K562 (cell line): ENCODE measurements at regions not wholly inside any gene's neighbourhood (a gene's known extent, or its start where the extent isn't known, plus 50 kb on each side); places are given as distances from the start of the nearest gene placed in this dataset.
A peak's percentile ranks its signal among the peaks of the same experiment; 100 is the strongest.

Source experiments
- ATAC-seq: fragments of 200-7000 bp; cut with Tn5 transposase; 3 replicates; pipeline ENCODE4 v1.9.1; 2020; ENCODE audit warnings: moderate library complexity
- BruUV-seq: library from RNA; stranded (reverse); fragments of 400-500 nt; replicated peaks from 2 replicates; lab custom pipeline; 2021; lab: Mats Ljungman, UMichigan
- CTCF ChIA-PET: fragments of 300-600 bp; formaldehyde crosslinking; extraction: SDS; loops from one replicate; lab custom pipeline; 2021; ENCODE audit warnings: low intra/inter-chr PET ratio; lab: Yijun Ruan, JAX
- POLR2A ChIA-PET: fragments of 300-600, 350-650 bp; sonication (Branson Sonifier 250); formaldehyde crosslinking; extraction: SDS; loops from one replicate; lab custom pipeline; 2021; ENCODE audit warnings: antibody characterized with exemption, inconsistent platforms; lab: Yijun Ruan, JAX
- DNase-seq, 4 experiments: peaks; one replicate each; pipeline versions ENCODE4 v3.0.0 to v3.0.0-alpha.2; 2011 to 2018; ENCODE audit warnings: low spot score in 3 of 4, mixed read lengths in 3 of 4; ENCODE audit errors: extremely low read depth in 1 of 4
- FAIRE-seq: peaks from 2 replicates; lab custom pipeline; 2011; peaks lifted over from hg19 to GRCh38; lab: Jason Lieb, UNC
- H2AFZ ChIP-seq: 2 replicates; pipeline ENCODE4 v1.6.0; 2011; ENCODE audit warnings: low read depth, low read length, control low read depth, inconsistent platforms
- H3K27ac ChIP-seq: fragments of 200-600 bp; 3 replicates; pipeline ENCODE4 v1.8.0; 2011; ENCODE audit warnings: low read depth, mild to moderate bottlenecking, control low read depth, inconsistent platforms, low read length, moderate library complexity, mixed read lengths; ENCODE audit errors: extremely low read depth
- H3K27me3 ChIP-seq, 2 experiments: fragments of 300-600 bp in 1 of 2; 2 replicates in 1 of 2; 3 replicates in 1 of 2; pipeline versions ENCODE4 v1.6.0 to v1.8.0; 2011; ENCODE audit warnings: inconsistent platforms in 2 of 2, low read length in 2 of 2, mild to moderate bottlenecking in 1 of 2, mixed read lengths in 1 of 2, moderate library complexity in 1 of 2; ENCODE audit not compliant: control insufficient read depth in 2 of 2, insufficient read depth in 2 of 2
- H3K36me3 ChIP-seq: fragments of 300-600 bp; 3 replicates; pipeline ENCODE4 v1.8.0; 2011; ENCODE audit warnings: mild to moderate bottlenecking, low read length, inconsistent platforms; ENCODE audit not compliant: control insufficient read depth, insufficient read depth
- H3K4me1 ChIP-seq, 2 experiments: fragments of 200-600 bp in 1 of 2; replicated peaks in 1 of 2; 2 replicates in 1 of 2; 3 replicates in 1 of 2; pipeline versions ENCODE4 v1.5.1 to v1.8.0; 2011; ENCODE audit warnings: inconsistent platforms in 2 of 2, low read length in 2 of 2, mild to moderate bottlenecking in 1 of 2, mixed read lengths in 1 of 2, moderate library complexity in 1 of 2; ENCODE audit not compliant: control insufficient read depth in 2 of 2, insufficient read depth in 2 of 2
- H3K4me2 ChIP-seq: 2 replicates; pipeline ENCODE4 v1.6.1; 2011; ENCODE audit warnings: low read length, control low read depth, inconsistent platforms, mixed read lengths; ENCODE audit not compliant: insufficient read depth
- H3K4me3 ChIP-seq: fragments of 200-600 bp; sonication (generic), shearing (Covaris generic); 2 replicates; pipeline ENCODE4 v1.5.1; 2016; ENCODE audit warnings: control low read depth, inconsistent platforms
- H3K79me2 ChIP-seq: fragments of 200-600 bp; 3 replicates; pipeline ENCODE4 v1.8.0; 2011; ENCODE audit warnings: low read length, inconsistent platforms; ENCODE audit not compliant: control insufficient read depth, insufficient read depth
- H3K9ac ChIP-seq, 2 experiments: 2 replicates each; pipeline versions ENCODE4 v1.6.0 to v1.6.1; 2011; ENCODE audit warnings: low read depth in 2 of 2, low read length in 2 of 2, control low read depth in 1 of 2, inconsistent platforms in 1 of 2, mild to moderate bottlenecking in 1 of 2, mixed read lengths in 1 of 2; ENCODE audit not compliant: insufficient read depth in 1 of 2
- H3K9me1 ChIP-seq: one replicate; pipeline ENCODE4 v1.6.0; 2011; ENCODE audit warnings: inconsistent platforms, mild to moderate bottlenecking, low read length, moderate library complexity; ENCODE audit not compliant: control insufficient read depth, insufficient read depth
- H3K9me3 ChIP-seq: replicated peaks from 2 replicates; pipeline ENCODE4 v1.5.1; 2011; ENCODE audit warnings: low read depth, low read length, inconsistent platforms; ENCODE audit not compliant: control insufficient read depth, insufficient read depth
- H4K20me1 ChIP-seq: replicated peaks from 2 replicates; pipeline ENCODE4 v1.6.1; 2011; ENCODE audit warnings: low read length, inconsistent platforms, mixed read lengths; ENCODE audit not compliant: control insufficient read depth, insufficient read depth
- ELF4 ChIP-seq: fragments of 450-650 bp; formaldehyde crosslinking; IDR thresholded peaks from 2 replicates; pipeline ENCODE4 v1.4.0; 2022; ENCODE audit warnings: missing genetic modification characterization
- RAD21 ChIP-seq, 2 experiments: fragments of 250-450 bp in 1 of 2; fragments of 450-650 bp in 1 of 2; sonication (Bioruptor Pico) in 1 of 2; formaldehyde crosslinking in 1 of 2; IDR thresholded peaks in 1 of 2; conservative IDR thresholded peaks in 1 of 2; 2 replicates each; pipeline versions ENCODE4 v1.4.0 to v1.8.0; 2020 to 2022; ENCODE audit warnings: mild to moderate bottlenecking in 2 of 2, moderate library complexity in 1 of 2
- ZNF143 ChIP-seq: sonication (generic); formaldehyde crosslinking; IDR thresholded peaks from 2 replicates; pipeline ENCODE4 v1.9.0; 2022; ENCODE audit warnings: mild to moderate bottlenecking, missing genetic modification reagents
- ZNF699 ChIP-seq: fragments of 250-450 bp; sonication (Bioruptor Pico); IDR thresholded peaks from 2 replicates; pipeline ENCODE4 v1.8.0; 2021; ENCODE audit warnings: mild to moderate bottlenecking, moderate library complexity; ENCODE audit not compliant: insufficient replicate concordance
- WGBS: fragments of 100-300 bp; shearing (Covaris generic); methylation state at CpG from one replicate; pipeline ENCODE4 v1.1.6; 2016; ENCODE audit warnings: low coverage, mixed read lengths; ENCODE audit not compliant: insufficient coverage; ENCODE audit errors: missing lambda C conversion rate; 5-methylcytosine and 5-hydroxymethylcytosine counted together
- in situ Hi-C: fragments of 300-500 bp; cut with MboI; formaldehyde crosslinking; loops from 4 replicates; pipeline ENCODE4 v1.15.0; 2018; ENCODE audit warnings: inconsistent platforms, mixed read lengths
- intact Hi-C: fragments of 100-400 bp; cut with micrococcal nuclease; formaldehyde crosslinking; loops from 2 replicates; pipeline ENCODE4 v1.14.2; 2022
- TF ChIP-seq, protein P1 (sequence below): fragments of 450-650 bp; formaldehyde crosslinking; IDR thresholded peaks from 2 replicates; pipeline ENCODE4 v1.4.0; 2022; ENCODE audit warnings: missing genetic modification characterization
- TF ChIP-seq, protein P2 (sequence below): IDR thresholded peaks from 2 replicates; pipeline ENCODE4 v1.6.1; 2016; ENCODE audit warnings: missing genetic modification characterization, missing compliant biosample characterization

DNA sequence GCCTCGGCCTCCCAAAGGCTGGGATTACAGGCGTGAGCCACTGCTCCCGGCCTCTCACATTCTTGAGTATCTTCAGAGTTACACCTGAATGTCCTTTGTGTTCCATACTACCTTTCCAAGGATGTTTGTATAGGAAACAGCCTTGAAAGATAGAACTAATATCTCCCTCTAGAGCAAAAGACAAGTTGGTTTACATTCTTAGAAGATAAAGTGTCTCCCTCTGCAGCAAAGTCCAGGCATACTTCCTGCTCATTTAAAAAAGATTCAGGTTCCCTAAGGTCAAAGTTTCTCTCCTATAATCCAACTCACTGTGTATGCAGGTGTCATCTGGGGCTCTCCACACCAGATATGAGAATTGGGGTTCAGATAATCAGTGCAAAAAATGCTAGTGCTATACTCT, 224.4 kb downstream of the TPBG start:
- Histone ChIP-seq H3K27ac (no peak overlapping the region), H3K79me2 (no peaks in the 10 kb centered on the region), H4K20me1 (no peaks in the 10 kb centered on the region), H3K9ac (no peak overlapping the region), H3K9me3 (no peaks in the 10 kb centered on the region), H3K4me2 (no peak overlapping the region), H3K36me3 (no peaks in the 10 kb centered on the region), H3K27me3 (no peaks in the 10 kb centered on the region), H3K4me1 (no peaks in the 10 kb centered on the region), H3K9me1 (no peaks in the 10 kb centered on the region), H2AFZ (no peak overlapping the region), H3K4me3 (no peak overlapping the region)
- TF ChIP-seq ZNF699 (no peak), RAD21 (CRISPR knock-in tag; conservative IDR thresholded peaks at IDR 0.05 in 1 of 2, IDR thresholded peaks at IDR 0.05 in 1 of 2) (peak in 1 of 2 experiments; percentile 30; a peak in 2 of 4 replicates)
- no TSS peak for BruUV-seq
- POLR2A ChIA-PET: no interaction called here
- CTCF ChIA-PET: interaction anchor here (1.1 kb wide), 1 partner anchor 318 kb away, joined by 3 read pairs; no protein-coding TSS in a partner anchor
- FAIRE-seq (no peak), ATAC-seq (no peak), DNase-seq (no peak)
- in situ Hi-C loops (loop anchor here (25.0 kb wide), 1 partner anchor 474 kb away; the partner anchor contains the start of genes DOP1A and UBE3D), intact Hi-C loops (loop anchor here (5.0 kb wide), 1 partner anchor 316 kb away; no protein-coding TSS in a partner anchor)
- 0% methylated on average over 3 of the region's 3 CpGs for WGBS

DNA sequence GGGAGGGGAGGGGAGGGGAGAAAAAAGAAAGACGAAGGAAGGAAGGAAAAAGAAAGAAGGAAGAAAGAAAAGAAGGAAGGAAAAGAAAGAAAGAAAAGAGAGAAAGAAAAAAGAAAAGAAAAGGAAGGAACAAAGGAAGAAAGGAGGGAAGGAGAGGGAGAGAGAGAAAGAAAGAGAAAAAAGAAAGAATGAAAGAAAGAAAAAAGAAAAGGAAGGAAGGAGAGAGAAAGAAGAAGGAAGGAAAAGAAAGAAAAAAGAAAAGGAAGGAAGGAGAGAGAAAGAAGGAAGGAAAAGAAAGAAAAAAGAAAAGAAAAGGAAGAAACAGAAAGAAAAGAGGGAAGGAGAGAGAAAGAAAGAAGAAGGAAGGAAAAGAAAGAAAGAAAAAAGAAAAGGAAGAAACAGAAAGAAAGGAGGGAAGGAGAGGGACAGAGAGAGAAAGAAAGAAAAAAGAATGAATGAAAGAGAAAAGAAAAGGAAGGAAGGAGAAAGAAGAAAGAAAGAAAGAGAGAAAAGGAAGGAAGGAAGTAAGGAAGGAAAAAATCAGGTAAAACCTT, 225.3 kb downstream of the TPBG start:
- BruUV-seq: no TSS peak

More for the DNA sequence above, 225.3 kb downstream of the TPBG start:
- Histone ChIP-seq H3K9me1 (no peaks in the 10 kb centered on the region), H3K4me1 (no peaks in the 10 kb centered on the region), H2AFZ (no peak overlapping the region), H3K27ac (no peak overlapping the region), H3K4me2 (no peak overlapping the region), H4K20me1 (no peaks in the 10 kb centered on the region), H3K79me2 (no peaks in the 10 kb centered on the region), H3K4me3 (no peak overlapping the region), H3K9ac (no peak overlapping the region), H3K9me3 (no peaks in the 10 kb centered on the region), H3K27me3 (no peaks in the 10 kb centered on the region), H3K36me3 (no peaks in the 10 kb centered on the region)
- ATAC-seq (no peak), DNase-seq (no peak), FAIRE-seq (no peak)
- no CpG with 5 or more reads among the region's 1 CpG for WGBS
- TF ChIP-seq ELF4 (CRISPR knock-in tag) (peak; percentile 16; the same call in 1 of the 2 replicates), ZNF143 (CRISPR knock-in tag) (no peak)
- TF ChIP-seq, protein P1, sequence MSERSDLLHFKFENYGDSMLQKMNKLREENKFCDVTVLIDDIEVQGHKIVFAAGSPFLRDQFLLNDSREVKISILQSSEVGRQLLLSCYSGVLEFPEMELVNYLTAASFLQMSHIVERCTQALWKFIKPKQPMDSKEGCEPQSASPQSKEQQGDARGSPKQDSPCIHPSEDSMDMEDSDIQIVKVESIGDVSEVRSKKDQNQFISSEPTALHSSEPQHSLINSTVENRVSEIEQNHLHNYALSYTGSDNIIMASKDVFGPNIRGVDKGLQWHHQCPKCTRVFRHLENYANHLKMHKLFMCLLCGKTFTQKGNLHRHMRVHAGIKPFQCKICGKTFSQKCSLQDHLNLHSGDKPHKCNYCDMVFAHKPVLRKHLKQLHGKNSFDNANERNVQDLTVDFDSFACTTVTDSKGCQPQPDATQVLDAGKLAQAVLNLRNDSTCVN (CRISPR knock-in tag): 0 out of 2 replicates have a peak, but pooled peaks have one; percentile 17
- TF ChIP-seq, protein P2, sequence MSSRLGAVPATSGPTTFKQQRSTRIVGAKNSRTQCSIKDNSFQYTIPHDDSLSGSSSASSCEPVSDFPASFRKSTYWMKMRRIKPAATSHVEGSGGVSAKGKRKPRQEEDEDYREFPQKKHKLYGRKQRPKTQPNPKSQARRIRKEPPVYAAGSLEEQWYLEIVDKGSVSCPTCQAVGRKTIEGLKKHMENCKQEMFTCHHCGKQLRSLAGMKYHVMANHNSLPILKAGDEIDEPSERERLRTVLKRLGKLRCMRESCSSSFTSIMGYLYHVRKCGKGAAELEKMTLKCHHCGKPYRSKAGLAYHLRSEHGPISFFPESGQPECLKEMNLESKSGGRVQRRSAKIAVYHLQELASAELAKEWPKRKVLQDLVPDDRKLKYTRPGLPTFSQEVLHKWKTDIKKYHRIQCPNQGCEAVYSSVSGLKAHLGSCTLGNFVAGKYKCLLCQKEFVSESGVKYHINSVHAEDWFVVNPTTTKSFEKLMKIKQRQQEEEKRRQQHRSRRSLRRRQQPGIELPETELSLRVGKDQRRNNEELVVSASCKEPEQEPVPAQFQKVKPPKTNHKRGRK (tag): peak; percentile 98
- POLR2A ChIA-PET: no interaction called here
- CTCF ChIA-PET: no interaction called here
- intact Hi-C loops: loop anchor here (5.0 kb wide), 1 partner anchor 317 kb away; no protein-coding TSS in a partner anchor
- in situ Hi-C loops: loop anchor here (25.0 kb wide), 1 partner anchor 473 kb away; the partner anchor contains the start of genes DOP1A and UBE3D
